BE2C (cell line): ENCODE measurements at regions not wholly inside any gene's neighbourhood (a gene's known extent, or its start where the extent isn't known, plus 50 kb on each side); places are given as distances from the start of the nearest gene placed in this dataset.

Experiments
- DNase-seq: peaks from one replicate; pipeline ENCODE4 v3.0.0-alpha.2; 2020
- H3K27me3 ChIP-seq: fragments of 250-450 bp; sonication (Bioruptor Pico); 2 replicates; pipeline ENCODE4 v1.5.1; 2020; ENCODE audit warnings: mild to moderate bottlenecking
- H3K36me3 ChIP-seq: fragments of 250-450 bp; sonication (Bioruptor Pico); 2 replicates; pipeline ENCODE4 v1.5.1; 2020; ENCODE audit warnings: mild to moderate bottlenecking
- H3K4me1 ChIP-seq: fragments of 250-450 bp; sonication (Bioruptor Pico); 2 replicates; pipeline ENCODE4 v1.5.1; 2020
- H3K4me3 ChIP-seq: 2 replicates; pipeline ENCODE4 v1.5.1; 2011; ENCODE audit warnings: low read depth, low read length
- H3K9me3 ChIP-seq: fragments of 250-450 bp; sonication (Bioruptor Pico); 2 replicates; pipeline ENCODE4 v1.5.1; 2020
- CTCF ChIP-seq: IDR thresholded peaks from 2 replicates; pipeline ENCODE4 v1.5.1; 2012; ENCODE audit warnings: mild to moderate bottlenecking, low read depth, low read length

GRCh38 chr5:2403296-2403695, 348.2 kb downstream of the IRX2 start:
- Histone ChIP-seq H3K4me1 (no peaks in the 10 kb centered on the region), H3K9me3 (peaks cover 2% of the 10 kb centered on the region), H3K4me3 (no peak overlapping the region), H3K27me3 (no peaks in the 10 kb centered on the region), H3K36me3 (no peaks in the 10 kb centered on the region)
- no peak for TF ChIP-seq CTCF
- no peak for DNase-seq

GRCh38 chr5:2399804-2400203, 351.7 kb downstream of the IRX2 start:
- Histone ChIP-seq H3K27me3 (no peaks in the 10 kb centered on the region), H3K9me3 (peaks cover 2% of the 10 kb centered on the region; the same call in 1 of the 2 replicates), H3K36me3 (no peaks in the 10 kb centered on the region), H3K4me1 (no peaks in the 10 kb centered on the region), H3K4me3 (no peak overlapping the region)
- no peak for TF ChIP-seq CTCF
- DNase-seq = no peak

GRCh38 chr5:2399096-2399495, 352.4 kb downstream of the IRX2 start:
- no peak for DNase-seq
- H3K27me3 ChIP-seq = no peaks in the 10 kb centered on the region
- no peak overlapping the region for H3K4me3 ChIP-seq
- no peaks in the 10 kb centered on the region for H3K4me1 ChIP-seq
- H3K9me3 ChIP-seq = peaks cover 2% of the 10 kb centered on the region; the same call in 1 of the 2 replicates
- no peaks in the 10 kb centered on the region for H3K36me3 ChIP-seq
- TF ChIP-seq CTCF = no peak

GRCh38 chr5:2393556-2393955, 357.9 kb downstream of the IRX2 start:
- no peak for DNase-seq
- TF ChIP-seq CTCF = no peak
- Histone ChIP-seq H3K4me1 (no peaks in the 10 kb centered on the region), H3K36me3 (no peaks in the 10 kb centered on the region), H3K9me3 (no peaks in the 10 kb centered on the region), H3K4me3 (no peak overlapping the region), H3K27me3 (no peaks in the 10 kb centered on the region)

- TF ChIP-seq CTCF = no peak
- DNase-seq = no peak
These were observed 359.9 kb downstream of the IRX2 start for GRCh38 chr5:2391566-2391965.

GRCh38 chr5:2391021-2391420, 360.5 kb downstream of the IRX2 start:
- no peak overlapping the region for H3K4me3 ChIP-seq
- DNase-seq = no peak
- no peaks in the 10 kb centered on the region for H3K36me3 ChIP-seq
- H3K27me3 ChIP-seq = no peaks in the 10 kb centered on the region
- H3K9me3 ChIP-seq = no peaks in the 10 kb centered on the region
- H3K4me1 ChIP-seq = no peaks in the 10 kb centered on the region
- no peak for TF ChIP-seq CTCF

More at GRCh38 chr5:2391566-2391965, 359.9 kb downstream of the IRX2 start:
- Histone ChIP-seq H3K36me3 (no peaks in the 10 kb centered on the region), H3K27me3 (no peaks in the 10 kb centered on the region), H3K4me3 (no peak overlapping the region), H3K4me1 (no peaks in the 10 kb centered on the region), H3K9me3 (no peaks in the 10 kb centered on the region)
